ENCODE measurements at regions not wholly inside any gene's neighbourhood (a gene's known extent, or its start where the extent isn't known, plus 50 kb on each side); places are given as distances from the start of the nearest gene placed in this dataset.
"Not testable (repeated sequence)": the region's sequence is repeated elsewhere in the genome, so short reads cannot be mapped to it uniquely, and the experiment has no call there.

GRCh38 chr1:79704067-79704466 lies 697.5 kb upstream of the ADGRL4 start:
- CTCF ChIA-PET (ENCODE audit: unreplicated experiment), result no interaction called here

GRCh38 chr1:79702336-79702999 lies 695.9 kb upstream of the ADGRL4 start:
- DNase-seq (ENCODE audit: low spot score); H3K4me2 ChIP-seq (ENCODE audit: low read length); H3K27ac ChIP-seq (ENCODE audit: low read depth, low read length, poor library complexity, severe bottlenecking); H3K79me2 ChIP-seq (ENCODE audit: insufficient read depth, low read depth, low read length); H3K9me3 ChIP-seq (ENCODE audit: low read length); intact Hi-C loops (cut with micrococcal nuclease; ENCODE audit: unreplicated experiment); H3K9me2 ChIP-seq (ENCODE audit: insufficient read depth, low read length); BruUV-seq (replicated peaks); H3K36me3 ChIP-seq (ENCODE audit: insufficient read depth, low read length); POLR2A ChIA-PET; CTCF ChIA-PET (ENCODE audit: unreplicated experiment); H3K4me3 ChIP-seq (ENCODE audit: low read depth, low read length, poor library complexity, severe bottlenecking); H4K20me1 ChIP-seq (ENCODE audit: insufficient read depth, low read length): not testable (repeated sequence)
- peaks cover 24% of the 10 kb centered on the region for H3K4me1 ChIP-seq (ENCODE audit: insufficient read depth, low read length, poor library complexity, severe bottlenecking)
- 0 out of 2 replicates have a peak overlapping the region, but pooled peaks have one; percentile 46 for H2AFZ ChIP-seq (ENCODE audit: low read length)

More at GRCh38 chr1:79704067-79704466, 697.5 kb upstream of the ADGRL4 start:
- no peak overlapping the region for H3K4me3 ChIP-seq (ENCODE audit: low read depth, low read length, poor library complexity, severe bottlenecking)
- no peaks in the 10 kb centered on the region for H4K20me1 ChIP-seq (ENCODE audit: insufficient read depth, low read length)
- no peak for TF ChIP-seq EZH2phosphoT487 (IDR thresholded peaks at IDR 0.05; ENCODE audit: borderline replicate concordance, low read depth, low read length)
- no peaks in the 10 kb centered on the region for H3K79me2 ChIP-seq (ENCODE audit: insufficient read depth, low read depth, low read length)
- no peaks in the 10 kb centered on the region for H3K9me2 ChIP-seq (ENCODE audit: insufficient read depth, low read length)
- H3K36me3 ChIP-seq (ENCODE audit: insufficient read depth, low read length), result no peaks in the 10 kb centered on the region; the same call in 1 of the 2 replicates
- H3K4me1 ChIP-seq (ENCODE audit: insufficient read depth, low read length, poor library complexity, severe bottlenecking), result peaks cover 38% of the 10 kb centered on the region
- no peak overlapping the region for H3K4me2 ChIP-seq (ENCODE audit: low read length)
- H3K27ac ChIP-seq (ENCODE audit: low read depth, low read length, poor library complexity, severe bottlenecking), result no peak overlapping the region
- intact Hi-C loops (cut with micrococcal nuclease; ENCODE audit: unreplicated experiment), result no loop called here
- no peak for DNase-seq (ENCODE audit: low spot score)
- peaks cover 9% of the 10 kb centered on the region; the same call in 1 of the 2 replicates for H3K9me3 ChIP-seq (ENCODE audit: low read length)
- no TSS peak for BruUV-seq (replicated peaks)
- POLR2A ChIA-PET, result no interaction called here
- no peak overlapping the region for H2AFZ ChIP-seq (ENCODE audit: low read length)

DNA sequence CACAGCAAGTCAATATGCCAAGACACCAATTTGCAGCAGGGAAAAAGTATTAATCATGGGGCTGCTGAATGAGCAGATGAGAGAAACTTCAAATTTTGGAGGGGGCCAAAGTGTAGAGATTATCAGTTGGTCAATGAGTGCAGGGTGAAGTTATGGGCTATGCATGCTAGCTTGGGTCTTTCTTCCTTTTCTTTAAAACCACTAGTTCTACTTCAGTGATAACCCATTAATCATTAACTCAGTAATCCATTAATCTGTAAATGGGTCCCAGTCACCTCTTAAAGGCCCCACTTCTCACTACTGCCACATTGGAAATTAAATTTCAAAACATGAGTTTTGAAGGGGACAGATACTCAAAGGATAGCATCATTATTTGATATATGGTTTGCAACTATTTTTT lies 688.6 kb upstream of the ADGRL4 start:
- H3K27ac ChIP-seq (ENCODE audit: low read depth, low read length, poor library complexity, severe bottlenecking), result no peak overlapping the region
- intact Hi-C loops (cut with micrococcal nuclease; ENCODE audit: unreplicated experiment), result no loop called here
- H3K4me2 ChIP-seq (ENCODE audit: low read length), result no peak overlapping the region
- no peaks in the 10 kb centered on the region for H3K79me2 ChIP-seq (ENCODE audit: insufficient read depth, low read depth, low read length)
- no peaks in the 10 kb centered on the region for H3K36me3 ChIP-seq (ENCODE audit: insufficient read depth, low read length)
- no peaks in the 10 kb centered on the region for H3K9me3 ChIP-seq (ENCODE audit: low read length)
- no peak for TF ChIP-seq EZH2phosphoT487 (IDR thresholded peaks at IDR 0.05; ENCODE audit: borderline replicate concordance, low read depth, low read length)
- TF ChIP-seq, protein P1, sequence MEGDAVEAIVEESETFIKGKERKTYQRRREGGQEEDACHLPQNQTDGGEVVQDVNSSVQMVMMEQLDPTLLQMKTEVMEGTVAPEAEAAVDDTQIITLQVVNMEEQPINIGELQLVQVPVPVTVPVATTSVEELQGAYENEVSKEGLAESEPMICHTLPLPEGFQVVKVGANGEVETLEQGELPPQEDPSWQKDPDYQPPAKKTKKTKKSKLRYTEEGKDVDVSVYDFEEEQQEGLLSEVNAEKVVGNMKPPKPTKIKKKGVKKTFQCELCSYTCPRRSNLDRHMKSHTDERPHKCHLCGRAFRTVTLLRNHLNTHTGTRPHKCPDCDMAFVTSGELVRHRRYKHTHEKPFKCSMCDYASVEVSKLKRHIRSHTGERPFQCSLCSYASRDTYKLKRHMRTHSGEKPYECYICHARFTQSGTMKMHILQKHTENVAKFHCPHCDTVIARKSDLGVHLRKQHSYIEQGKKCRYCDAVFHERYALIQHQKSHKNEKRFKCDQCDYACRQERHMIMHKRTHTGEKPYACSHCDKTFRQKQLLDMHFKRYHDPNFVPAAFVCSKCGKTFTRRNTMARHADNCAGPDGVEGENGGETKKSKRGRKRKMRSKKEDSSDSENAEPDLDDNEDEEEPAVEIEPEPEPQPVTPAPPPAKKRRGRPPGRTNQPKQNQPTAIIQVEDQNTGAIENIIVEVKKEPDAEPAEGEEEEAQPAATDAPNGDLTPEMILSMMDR (conservative IDR thresholded peaks at IDR 0.05; ENCODE audit: low read length), result no peak
- H2AFZ ChIP-seq (ENCODE audit: low read length), result 0 out of 2 replicates have a peak overlapping the region, but pooled peaks have one; percentile 35
- no peak overlapping the region for H3K4me3 ChIP-seq (ENCODE audit: low read depth, low read length, poor library complexity, severe bottlenecking)
- no TSS peak for BruUV-seq (replicated peaks)
- CTCF ChIA-PET (ENCODE audit: unreplicated experiment), result no interaction called here
- no peaks in the 10 kb centered on the region for H3K4me1 ChIP-seq (ENCODE audit: insufficient read depth, low read length, poor library complexity, severe bottlenecking)
- POLR2A ChIA-PET, result no interaction called here
- no peaks in the 10 kb centered on the region for H4K20me1 ChIP-seq (ENCODE audit: insufficient read depth, low read length)
- H3K9me2 ChIP-seq (ENCODE audit: insufficient read depth, low read length), result no peaks in the 10 kb centered on the region
- DNase-seq (ENCODE audit: low spot score), result no peak
